CD4-positive, alpha-beta T cell treated with Interleukin-15 for 1 hour (primary cell): ENCODE measurements at regions not wholly inside any gene's neighbourhood (a gene's known extent, or its start where the extent isn't known, plus 50 kb on each side); places are given as distances from the start of the nearest gene placed in this dataset.

Source experiments
- DNase-seq: peaks from one replicate; pipeline ENCODE4 v3.0.0-alpha.2; 2020

- no peak for DNase-seq
Observed at GRCh38 chr11:45472716-45473317, 186.7 kb upstream of the SYT13 start.

GRCh38 chr11:45471266-45471665 lies 185.1 kb upstream of the SYT13 start:
- no peak for DNase-seq

GRCh38 chr11:45470794-45471167 lies 184.6 kb upstream of the SYT13 start:
- no peak for DNase-seq

- no peak for DNase-seq
Observed at GRCh38 chr11:45470151-45470793, 184.1 kb upstream of the SYT13 start.

GRCh38 chr11:45468267-45468856 lies 182.2 kb upstream of the SYT13 start:
- DNase-seq: no peak

GRCh38 chr11:45463541-45463940 lies 177.4 kb upstream of the SYT13 start:
- no peak for DNase-seq

- no peak for DNase-seq
Observed at GRCh38 chr11:45461514-45461913, 175.4 kb upstream of the SYT13 start.

GRCh38 chr11:45459491-45459890 lies 173.3 kb upstream of the SYT13 start:
- DNase-seq: no peak

- DNase-seq: no peak
Observed at GRCh38 chr11:45458269-45458668, 172.1 kb upstream of the SYT13 start.

GRCh38 chr11:45457649-45458048 lies 171.5 kb upstream of the SYT13 start:
- DNase-seq: no peak

GRCh38 chr11:45456686-45457085 lies 170.5 kb upstream of the SYT13 start:
- no peak for DNase-seq

GRCh38 chr11:45455536-45455935 lies 169.4 kb upstream of the SYT13 start:
- DNase-seq: no peak

- DNase-seq: no peak
Observed at GRCh38 chr11:45454917-45455401, 168.8 kb upstream of the SYT13 start.

GRCh38 chr11:45453721-45454120 lies 167.6 kb upstream of the SYT13 start:
- DNase-seq: no peak

GRCh38 chr11:45451766-45452440 lies 165.8 kb upstream of the SYT13 start:
- DNase-seq: no peak

- no peak for DNase-seq
Observed at GRCh38 chr11:45450189-45450588, 164.0 kb upstream of the SYT13 start.

- DNase-seq: no peak
Observed at GRCh38 chr11:45449036-45449601, 163.0 kb upstream of the SYT13 start.

- no peak for DNase-seq
Observed at GRCh38 chr11:45448561-45448960, 162.4 kb upstream of the SYT13 start.

GRCh38 chr11:45446998-45447397 lies 160.9 kb upstream of the SYT13 start:
- no peak for DNase-seq

- DNase-seq: no peak
Observed at GRCh38 chr11:45446434-45446833, 160.3 kb upstream of the SYT13 start.

- no peak for DNase-seq
Observed at GRCh38 chr11:45444796-45445195, 158.7 kb upstream of the SYT13 start.

- DNase-seq: no peak
Observed at GRCh38 chr11:45440111-45440510, 154.0 kb upstream of the SYT13 start.

- DNase-seq: no peak
Observed at GRCh38 chr11:45436966-45437365, 150.8 kb upstream of the SYT13 start.

- no peak for DNase-seq
Observed at GRCh38 chr11:45436118-45436517, 150.0 kb upstream of the SYT13 start.
